ENCODE measurements at regions not wholly inside any gene's neighbourhood (a gene's known extent, or its start where the extent isn't known, plus 50 kb on each side); places are given as distances from the start of the nearest gene placed in this dataset.

DNA sequence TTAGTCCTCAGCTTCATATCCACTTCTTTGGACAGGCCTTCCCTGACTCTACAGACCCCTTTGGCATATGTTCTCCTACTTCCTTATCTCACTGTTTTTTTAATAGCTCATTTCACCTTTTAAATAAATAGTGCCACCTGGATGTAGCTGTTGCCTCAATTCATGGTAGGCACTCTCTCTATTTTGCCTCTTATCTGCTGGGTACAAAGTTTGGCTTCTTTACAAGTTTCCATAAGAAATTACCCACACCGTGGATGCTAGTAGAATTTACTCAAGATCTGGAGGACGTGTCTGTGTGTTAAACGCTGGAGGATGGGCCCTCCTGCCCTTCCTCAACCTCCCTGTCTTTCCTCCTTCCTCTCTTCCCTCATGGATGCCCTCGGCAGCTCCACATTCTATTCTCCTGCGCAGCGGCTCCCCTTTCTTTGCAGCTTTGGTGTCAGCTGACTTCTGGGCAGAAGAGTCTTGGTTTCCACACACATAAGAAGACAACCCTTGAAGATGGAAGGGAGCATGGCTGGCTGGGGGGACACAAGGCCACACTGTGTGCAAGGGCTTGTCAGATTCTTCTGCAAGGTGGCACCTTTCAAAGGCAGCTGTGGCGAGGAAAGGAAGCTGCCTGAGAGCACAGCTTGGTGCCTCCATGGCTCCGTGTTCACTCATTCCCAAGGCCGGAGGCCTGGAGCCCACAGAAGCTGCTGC lies 212.6 kb downstream of the SNX19 start:
- DNase-seq = no peak
- Histone ChIP-seq H4K20me1 (ENCODE audit: insufficient read depth, low read length) (no peaks in the 10 kb centered on the region), H3K9me3 (ENCODE audit: insufficient read depth, low read length, severe bottlenecking) (no peaks in the 10 kb centered on the region), H3K36me3 (ENCODE audit: insufficient read depth, low read length) (no peaks in the 10 kb centered on the region), H3K4me3 (ENCODE audit: low read depth in 1 of 2, low read length in 2 of 2) (no peak overlapping the region), H3K27me3 (ENCODE audit: insufficient read depth, low read length, poor library complexity) (no peaks in the 10 kb centered on the region), H3K9ac (ENCODE audit: low read depth, low read length) (no peak overlapping the region), H3K79me2 (ENCODE audit: insufficient read depth, low read length) (no peaks in the 10 kb centered on the region), H2AFZ (ENCODE audit: low read depth, low read length) (no peak overlapping the region), H3K4me1 (ENCODE audit: insufficient read depth, low read length) (no peaks in the 10 kb centered on the region), H3K27ac (ENCODE audit: low read length) (no peak overlapping the region), H3K4me2 (ENCODE audit: insufficient read depth, low read length) (no peak overlapping the region)
- TF ChIP-seq, protein P1, sequence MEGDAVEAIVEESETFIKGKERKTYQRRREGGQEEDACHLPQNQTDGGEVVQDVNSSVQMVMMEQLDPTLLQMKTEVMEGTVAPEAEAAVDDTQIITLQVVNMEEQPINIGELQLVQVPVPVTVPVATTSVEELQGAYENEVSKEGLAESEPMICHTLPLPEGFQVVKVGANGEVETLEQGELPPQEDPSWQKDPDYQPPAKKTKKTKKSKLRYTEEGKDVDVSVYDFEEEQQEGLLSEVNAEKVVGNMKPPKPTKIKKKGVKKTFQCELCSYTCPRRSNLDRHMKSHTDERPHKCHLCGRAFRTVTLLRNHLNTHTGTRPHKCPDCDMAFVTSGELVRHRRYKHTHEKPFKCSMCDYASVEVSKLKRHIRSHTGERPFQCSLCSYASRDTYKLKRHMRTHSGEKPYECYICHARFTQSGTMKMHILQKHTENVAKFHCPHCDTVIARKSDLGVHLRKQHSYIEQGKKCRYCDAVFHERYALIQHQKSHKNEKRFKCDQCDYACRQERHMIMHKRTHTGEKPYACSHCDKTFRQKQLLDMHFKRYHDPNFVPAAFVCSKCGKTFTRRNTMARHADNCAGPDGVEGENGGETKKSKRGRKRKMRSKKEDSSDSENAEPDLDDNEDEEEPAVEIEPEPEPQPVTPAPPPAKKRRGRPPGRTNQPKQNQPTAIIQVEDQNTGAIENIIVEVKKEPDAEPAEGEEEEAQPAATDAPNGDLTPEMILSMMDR (IDR thresholded peaks at IDR 0.05; ENCODE audit: borderline replicate concordance, extremely low read depth, low read length, poor library complexity, severe bottlenecking) = no peak
- no peak for TF ChIP-seq EZH2 (IDR thresholded peaks at IDR 0.05; ENCODE audit: borderline replicate concordance, low read depth, low read length, severe bottlenecking)
- ATAC-seq (ENCODE audit: insufficient read depth, low read depth) = no peak

GRCh38 chr11:130705670-130706421 lies 210.4 kb downstream of the SNX19 start:
- TF ChIP-seq, protein P1 (IDR thresholded peaks at IDR 0.05; ENCODE audit: borderline replicate concordance, extremely low read depth, low read length, poor library complexity, severe bottlenecking) = no peak
- TF ChIP-seq EZH2 (IDR thresholded peaks at IDR 0.05; ENCODE audit: borderline replicate concordance, low read depth, low read length, severe bottlenecking) = no peak
- DNase-seq (no peak), ATAC-seq (ENCODE audit: insufficient read depth, low read depth) (no peak)
- H3K79me2 ChIP-seq (ENCODE audit: insufficient read depth, low read length) = no peaks in the 10 kb centered on the region
- no peaks in the 10 kb centered on the region for H3K36me3 ChIP-seq (ENCODE audit: insufficient read depth, low read length)
- no peak overlapping the region for H3K27ac ChIP-seq (ENCODE audit: low read length)
- no peaks in the 10 kb centered on the region for H3K9me3 ChIP-seq (ENCODE audit: insufficient read depth, low read length, severe bottlenecking)
- no peak overlapping the region for H3K4me2 ChIP-seq (ENCODE audit: insufficient read depth, low read length)
- no peak overlapping the region for H3K4me3 ChIP-seq (ENCODE audit: low read depth in 1 of 2, low read length in 2 of 2)
- H3K27me3 ChIP-seq (ENCODE audit: insufficient read depth, low read length, poor library complexity) = no peaks in the 10 kb centered on the region
- H3K4me1 ChIP-seq (ENCODE audit: insufficient read depth, low read length) = no peaks in the 10 kb centered on the region
- H3K9ac ChIP-seq (ENCODE audit: low read depth, low read length) = no peak overlapping the region
- H4K20me1 ChIP-seq (ENCODE audit: insufficient read depth, low read length) = no peaks in the 10 kb centered on the region
- no peak overlapping the region for H2AFZ ChIP-seq (ENCODE audit: low read depth, low read length)

GRCh38 chr11:130706572-130706971 lies 209.7 kb downstream of the SNX19 start:
- Histone ChIP-seq H3K9me3 (ENCODE audit: insufficient read depth, low read length, severe bottlenecking) (no peaks in the 10 kb centered on the region), H3K27me3 (ENCODE audit: insufficient read depth, low read length, poor library complexity) (no peaks in the 10 kb centered on the region), H2AFZ (ENCODE audit: low read depth, low read length) (no peak overlapping the region), H3K4me1 (ENCODE audit: insufficient read depth, low read length) (no peaks in the 10 kb centered on the region), H3K9ac (ENCODE audit: low read depth, low read length) (no peak overlapping the region), H3K79me2 (ENCODE audit: insufficient read depth, low read length) (no peaks in the 10 kb centered on the region), H3K4me3 (ENCODE audit: low read depth in 1 of 2, low read length in 2 of 2) (no peak overlapping the region), H3K4me2 (ENCODE audit: insufficient read depth, low read length) (no peak overlapping the region), H3K36me3 (ENCODE audit: insufficient read depth, low read length) (no peaks in the 10 kb centered on the region), H3K27ac (ENCODE audit: low read length) (no peak overlapping the region), H4K20me1 (ENCODE audit: insufficient read depth, low read length) (no peaks in the 10 kb centered on the region)
- ATAC-seq (ENCODE audit: insufficient read depth, low read depth) (no peak), DNase-seq (no peak)
- no peak for TF ChIP-seq EZH2 (IDR thresholded peaks at IDR 0.05; ENCODE audit: borderline replicate concordance, low read depth, low read length, severe bottlenecking)
- TF ChIP-seq, protein P1 (IDR thresholded peaks at IDR 0.05; ENCODE audit: borderline replicate concordance, extremely low read depth, low read length, poor library complexity, severe bottlenecking) = no peak
